GM13977 (cell line): ENCODE measurements at regions not wholly inside any gene's neighbourhood (a gene's known extent, or its start where the extent isn't known, plus 50 kb on each side); places are given as distances from the start of the nearest gene placed in this dataset.

Experiments used
- DNase-seq: peaks from one replicate; pipeline ENCODE4 v3.0.0; 2012; ENCODE audit warnings: low spot score
- CTCF ChIP-seq: IDR thresholded peaks from 2 replicates; pipeline ENCODE4 v1.5.1; 2012; ENCODE audit warnings: mild to moderate bottlenecking, control low read depth; ENCODE audit not compliant: insufficient read depth; ENCODE audit errors: extremely low read depth, missing control alignments
- in situ Hi-C: fragments of 300-500 bp; cut with MboI; formaldehyde crosslinking; loops from one replicate; pipeline ENCODE4 v1.12.0; 2022; ENCODE audit warnings: low sequenced_read_pairs, low pct_unique_long_range_greater_than_20kb, mixed read lengths, inconsistent platforms; ENCODE audit not compliant: unreplicated experiment

GRCh38 chr14:99347561-99347960, 75.6 kb upstream of the BCL11B start:
- DNase-seq = no peak
- no peak for TF ChIP-seq CTCF
- in situ Hi-C loops = no loop called here

DNA sequence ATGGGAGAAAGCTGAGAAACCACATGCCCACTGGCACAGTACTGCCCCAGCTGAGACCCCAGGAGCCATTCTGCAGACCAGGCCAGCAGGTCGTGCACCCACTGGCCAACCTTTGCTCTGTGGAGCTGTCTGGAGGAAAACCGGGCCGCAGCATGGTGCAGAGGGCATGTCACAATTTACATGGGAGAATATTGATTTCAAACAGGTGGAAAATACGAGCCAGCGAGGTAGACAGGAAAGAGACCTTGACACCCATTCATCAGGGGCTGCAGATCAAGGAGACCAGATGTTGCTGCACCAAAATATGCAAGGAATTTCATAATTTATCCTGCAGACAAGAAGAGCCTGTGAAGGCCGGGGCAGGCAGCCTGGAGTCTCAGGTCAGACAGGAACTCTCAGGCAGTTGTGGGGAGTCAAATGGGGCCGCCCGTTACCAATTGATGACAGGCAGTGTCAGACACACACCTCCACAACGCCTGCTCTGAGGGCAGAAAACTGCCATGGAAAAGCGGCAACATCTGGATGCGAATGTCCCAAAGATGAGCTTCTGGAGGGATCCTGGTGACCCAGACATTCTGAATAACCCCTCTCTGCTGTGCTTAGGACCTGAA, 74.6 kb upstream of the BCL11B start:
- in situ Hi-C loops = no loop called here
- DNase-seq = no peak
- TF ChIP-seq CTCF = no peak

GRCh38 chr14:99345472-99345871, 73.5 kb upstream of the BCL11B start:
- in situ Hi-C loops = no loop called here
- DNase-seq = no peak
- no peak for TF ChIP-seq CTCF

DNA sequence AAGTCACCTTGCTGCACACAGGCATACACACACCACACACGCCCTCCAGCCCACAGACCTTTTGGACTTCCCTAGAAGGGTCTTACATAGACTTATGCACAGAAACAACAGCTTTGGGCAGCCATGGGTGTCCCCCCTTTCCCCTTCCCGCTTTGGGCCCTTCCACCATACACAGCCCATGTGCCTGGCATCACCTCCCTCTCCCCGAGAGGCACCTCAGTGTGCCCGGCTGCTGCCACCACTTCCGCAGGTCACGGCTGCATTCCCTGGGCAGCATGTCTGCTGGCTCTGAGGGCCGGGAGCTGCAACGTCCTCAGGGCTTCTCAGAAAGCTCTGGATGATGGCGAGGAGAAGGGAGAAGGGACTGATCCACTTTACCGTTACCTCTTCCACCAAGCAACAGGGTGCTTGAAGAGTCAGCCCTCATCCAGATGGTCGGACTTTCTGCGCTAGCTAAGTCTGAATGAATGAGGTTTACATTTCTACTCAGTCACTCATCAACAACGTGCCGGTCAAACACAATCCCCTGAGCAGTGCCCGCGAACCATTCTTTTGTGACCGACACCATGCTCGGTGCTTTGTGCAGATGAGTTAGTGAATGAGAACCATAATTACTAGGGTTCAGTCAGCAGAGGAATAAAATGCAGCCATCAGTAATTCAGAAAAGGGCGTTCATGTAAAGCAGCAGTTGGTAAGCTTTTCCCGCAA, 72.2 kb upstream of the BCL11B start:
- DNase-seq = no peak
- in situ Hi-C loops = no loop called here
- TF ChIP-seq CTCF = no peak

DNA sequence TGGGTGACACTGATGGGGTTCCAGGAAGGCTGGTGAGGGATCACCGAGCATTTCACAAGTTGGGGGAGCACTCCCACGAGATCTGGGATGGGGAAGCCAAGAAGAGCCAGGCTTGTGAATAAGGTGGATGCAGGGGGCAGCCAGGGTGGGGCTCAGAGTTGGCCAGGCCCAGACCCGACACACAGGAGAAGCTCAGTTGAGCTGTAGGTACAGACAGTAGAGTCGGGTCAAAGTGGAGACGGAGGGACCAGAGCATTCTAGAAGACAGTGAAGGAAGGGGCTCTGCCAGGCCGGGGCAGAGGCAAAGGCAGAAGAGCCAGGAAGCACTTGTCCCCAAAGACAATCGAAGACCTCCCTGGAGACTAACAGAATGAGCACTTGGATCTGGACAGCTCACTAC, 70.9 kb upstream of the BCL11B start:
- DNase-seq = no peak
- in situ Hi-C loops = no loop called here
- no peak for TF ChIP-seq CTCF

GRCh38 chr14:99342204-99342603, 70.2 kb upstream of the BCL11B start:
- no peak for TF ChIP-seq CTCF
- no peak for DNase-seq
- in situ Hi-C loops = no loop called here

DNA sequence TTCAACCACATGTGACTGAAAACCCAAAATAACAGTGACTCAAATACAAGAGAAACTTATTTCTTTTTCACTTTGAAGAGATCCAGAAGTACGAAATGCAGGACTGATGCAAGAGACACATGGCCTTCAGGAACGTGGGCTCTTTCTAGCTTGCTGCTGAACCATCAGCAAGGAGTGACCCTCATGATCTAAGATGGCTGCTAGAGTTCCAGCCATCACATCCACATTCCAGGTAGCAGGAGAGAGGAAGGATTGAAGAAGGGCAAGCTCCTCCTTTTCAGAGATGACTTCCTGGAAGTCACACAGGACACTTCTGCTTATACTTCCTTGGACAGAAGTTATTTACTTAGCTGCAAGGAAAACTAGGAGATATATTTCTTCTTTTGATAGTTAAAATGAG, 67.6 kb upstream of the BCL11B start:
- TF ChIP-seq CTCF = no peak
- in situ Hi-C loops = no loop called here
- DNase-seq = no peak
